ENCODE measurements at regions not wholly inside any gene's neighbourhood (a gene's known extent, or its start where the extent isn't known, plus 50 kb on each side); places are given as distances from the start of the nearest gene placed in this dataset.
"Not testable (repeated sequence)": the region's sequence is repeated elsewhere in the genome, so short reads cannot be mapped to it uniquely, and the experiment has no call there.

GRCh38 chr15:58369956-58370355 lies 61.8 kb upstream of the LIPC start:
- peaks cover 5% of the 10 kb centered on the region for H3K4me1 Mint-ChIP-seq
- ChIA-PET POLR2A (interaction anchor here (1.0 kb wide), 1 partner anchor 11 kb away, joined by 3 read pairs; no protein-coding TSS in a partner anchor), CTCF (no interaction called here)
- intact Hi-C loops (cut with DNase I, micrococcal nuclease) = no loop called here
- H3K36me3 Mint-ChIP-seq (ENCODE audit: low read depth) = no peaks in the 10 kb centered on the region
- no peak for DNase-seq
- no peak overlapping the region for H3K27ac Mint-ChIP-seq
- no peaks in the 10 kb centered on the region for H3K27me3 Mint-ChIP-seq
- H3K4me3 Mint-ChIP-seq = no peak overlapping the region
- ATAC-seq = no peak
- peaks cover 3% of the 10 kb centered on the region for H3K9me3 Mint-ChIP-seq (ENCODE audit: low read depth)

GRCh38 chr15:58374147-58374546 lies 57.6 kb upstream of the LIPC start:
- Mint-ChIP-seq H3K36me3 (ENCODE audit: low read depth) (no peaks in the 10 kb centered on the region), H3K27ac (no peak overlapping the region), H3K27me3 (no peaks in the 10 kb centered on the region), H3K4me1 (peaks cover 11% of the 10 kb centered on the region), H3K4me3 (no peak overlapping the region), H3K9me3 (ENCODE audit: low read depth) (peaks cover 3% of the 10 kb centered on the region)
- intact Hi-C loops (cut with DNase I, micrococcal nuclease) = no loop called here
- ChIA-PET POLR2A (no interaction called here), CTCF (interaction anchor here (1.2 to 3.0 kb wide), 3 partner anchors 9 to 40 kb away, joined by 3 to 7 read pairs (median 3); no protein-coding TSS in a partner anchor)
- DNase-seq (no peak), ATAC-seq (no peak)

- ChIA-PET POLR2A (no interaction called here), CTCF (interaction anchor here (0.6 kb wide), 1 partner anchor 149 kb away, joined by 3 read pairs; no protein-coding TSS in a partner anchor)
- H3K36me3 Mint-ChIP-seq (ENCODE audit: low read depth) = no peaks in the 10 kb centered on the region
- H3K27me3 Mint-ChIP-seq = no peaks in the 10 kb centered on the region
- ATAC-seq = no peak
- H3K9me3 Mint-ChIP-seq (ENCODE audit: low read depth) = peaks cover 3% of the 10 kb centered on the region
- H3K27ac Mint-ChIP-seq = no peak overlapping the region
- DNase-seq = no peak
- H3K4me1 Mint-ChIP-seq = peaks cover 7% of the 10 kb centered on the region
- intact Hi-C loops (cut with DNase I, micrococcal nuclease) = no loop called here
- H3K4me3 Mint-ChIP-seq = no peak overlapping the region
Observed at GRCh38 chr15:58377193-58377592, 54.6 kb upstream of the LIPC start.

- Mint-ChIP-seq H3K36me3 (ENCODE audit: low read depth) (no peaks in the 10 kb centered on the region), H3K4me3 (no peak overlapping the region), H3K4me1 (peaks cover 7% of the 10 kb centered on the region), H3K27me3 (no peaks in the 10 kb centered on the region), H3K27ac (no peak overlapping the region), H3K9me3 (ENCODE audit: low read depth) (no peaks in the 10 kb centered on the region)
- ChIA-PET POLR2A (no interaction called here), CTCF (interaction anchor here (1.2 kb wide), 1 partner anchor 151 kb away, joined by 3 read pairs; no protein-coding TSS in a partner anchor)
- DNase-seq (no peak), ATAC-seq (peak; percentile 36)
- intact Hi-C loops (cut with DNase I, micrococcal nuclease) = no loop called here
Observed at GRCh38 chr15:58378241-58379085, 53.3 kb upstream of the LIPC start.

- H3K36me3 Mint-ChIP-seq (ENCODE audit: low read depth); H3K27ac Mint-ChIP-seq; POLR2A ChIA-PET; H3K27me3 Mint-ChIP-seq; H3K4me3 Mint-ChIP-seq; DNase-seq; H3K9me3 Mint-ChIP-seq (ENCODE audit: low read depth); intact Hi-C loops (cut with DNase I, micrococcal nuclease); ATAC-seq: not testable (repeated sequence)
- H3K4me1 Mint-ChIP-seq = peaks cover 17% of the 10 kb centered on the region
- CTCF ChIA-PET = interaction anchor here (1.2 kb wide), 1 partner anchor 152 kb away, joined by 3 read pairs; no protein-coding TSS in a partner anchor
Observed at GRCh38 chr15:58379454-58379853, 52.3 kb upstream of the LIPC start.

- H3K9me3 Mint-ChIP-seq (ENCODE audit: low read depth) = peaks cover 1% of the 10 kb centered on the region
- peaks cover 3% of the 10 kb centered on the region for H3K36me3 Mint-ChIP-seq (ENCODE audit: low read depth)
- no peak overlapping the region for H3K27ac Mint-ChIP-seq
- ATAC-seq (no peak), DNase-seq (no peak)
- H3K4me1 Mint-ChIP-seq = peaks cover 24% of the 10 kb centered on the region
- no peaks in the 10 kb centered on the region for H3K27me3 Mint-ChIP-seq
- intact Hi-C loops (cut with DNase I, micrococcal nuclease) = no loop called here
- CTCF ChIA-PET = interaction anchor here (0.6 to 1.6 kb wide), 2 partner anchors 66 to 155 kb away, joined by 4 read pairs; no protein-coding TSS in a partner anchor
- no peak overlapping the region for H3K4me3 Mint-ChIP-seq
- POLR2A ChIA-PET = interaction anchor here (0.8 kb wide), 1 partner anchor 11 kb away, joined by 3 read pairs; no protein-coding TSS in a partner anchor
Observed at GRCh38 chr15:58380280-58380945, 51.4 kb upstream of the LIPC start.

- no peaks in the 10 kb centered on the region for H3K27me3 Mint-ChIP-seq
- POLR2A ChIA-PET = interaction anchor here (0.8 kb wide), 1 partner anchor 72 kb away, joined by 5 read pairs; no protein-coding TSS in a partner anchor
Observed at GRCh38 chr15:58381697-58382096, 50.1 kb upstream of the LIPC start.

More at GRCh38 chr15:58381697-58382096, 50.1 kb upstream of the LIPC start:
- Mint-ChIP-seq H3K4me3 (no peak overlapping the region), H3K36me3 (ENCODE audit: low read depth) (peaks cover 3% of the 10 kb centered on the region), H3K4me1 (peaks cover 24% of the 10 kb centered on the region), H3K27ac (no peak overlapping the region), H3K9me3 (ENCODE audit: low read depth) (peaks cover 1% of the 10 kb centered on the region)
- ATAC-seq (no peak), DNase-seq (no peak)
- intact Hi-C loops (cut with DNase I, micrococcal nuclease) = no loop called here
- CTCF ChIA-PET = interaction anchor here (0.6 to 1.3 kb wide), 3 partner anchors 40 to 518 kb away, joined by 3 to 4 read pairs (median 3); no protein-coding TSS in a partner anchor
